Trophoblast cell (in vitro differentiated cells and primary cell): ENCODE measurements at regions not wholly inside any gene's neighbourhood (a gene's known extent, or its start where the extent isn't known, plus 50 kb on each side); places are given as distances from the start of the nearest gene placed in this dataset.

ENCODE experiments used
- DNase-seq, 2 donors: peaks; one replicate each; pipeline ENCODE4 v3.0.0-alpha.2; 2016
- H2AFZ ChIP-seq: 2 replicates; pipeline ENCODE4 v1.6.1; 2013; ENCODE audit warnings: low read length, moderate library complexity, mild to moderate bottlenecking; ENCODE audit not compliant: insufficient read depth, poor library complexity
- H2AK5ac ChIP-seq: 2 replicates; pipeline ENCODE4 v1.6.1; 2013; ENCODE audit warnings: mild to moderate bottlenecking, low read length
- H2BK120ac ChIP-seq: 2 replicates; pipeline ENCODE4 v1.6.1; 2013; ENCODE audit warnings: low read length, mild to moderate bottlenecking, moderate library complexity; ENCODE audit not compliant: insufficient read depth, poor library complexity
- H2BK12ac ChIP-seq: 2 replicates; pipeline ENCODE4 v1.6.1; 2013; ENCODE audit warnings: mild to moderate bottlenecking, low read length, moderate library complexity
- H2BK5ac ChIP-seq: 2 replicates; pipeline ENCODE4 v1.6.1; 2013; ENCODE audit warnings: low read length, low read depth, moderate library complexity, mild to moderate bottlenecking; ENCODE audit not compliant: poor library complexity
- H3K14ac ChIP-seq: 2 replicates; pipeline ENCODE4 v1.6.1; 2013; ENCODE audit warnings: mild to moderate bottlenecking, low read length
- H3K18ac ChIP-seq: 2 replicates; pipeline ENCODE4 v1.6.1; 2013; ENCODE audit warnings: mild to moderate bottlenecking, low read length
- H3K23ac ChIP-seq: 2 replicates; pipeline ENCODE4 v1.6.1; 2013; ENCODE audit warnings: low read length
- H3K27ac ChIP-seq: 2 replicates; pipeline ENCODE4 v1.5.1; 2013; ENCODE audit warnings: low read depth, mild to moderate bottlenecking, inconsistent platforms, low read length, moderate library complexity
- H3K27me3 ChIP-seq: 2 replicates; pipeline ENCODE4 v1.6.1; 2013; ENCODE audit warnings: inconsistent platforms, mild to moderate bottlenecking, low read length, moderate library complexity; ENCODE audit not compliant: insufficient read depth
- H3K36me3 ChIP-seq, 2 experiments: 1 replicate in 1 of 2; 2 replicates in 1 of 2; pipeline ENCODE4 v1.6.1; 2013; ENCODE audit warnings: low read length in 2 of 2, mild to moderate bottlenecking in 2 of 2, moderate library complexity in 1 of 2; ENCODE audit not compliant: insufficient read depth in 2 of 2, control insufficient read depth in 1 of 2
- H3K4ac ChIP-seq: 2 replicates; pipeline ENCODE4 v1.6.1; 2013; ENCODE audit warnings: low read depth, mild to moderate bottlenecking, low read length, moderate library complexity
- H3K4me1 ChIP-seq, 2 experiments: 1 replicate in 1 of 2; 2 replicates in 1 of 2; pipeline ENCODE4 v1.6.1; 2013; ENCODE audit warnings: low read length in 2 of 2, mild to moderate bottlenecking in 2 of 2, moderate library complexity in 1 of 2; ENCODE audit not compliant: insufficient read depth in 2 of 2, control insufficient read depth in 1 of 2
- H3K4me2 ChIP-seq: 2 replicates; pipeline ENCODE4 v1.6.1; 2013; ENCODE audit warnings: inconsistent platforms, mild to moderate bottlenecking, low read length, moderate library complexity
- H3K4me3 ChIP-seq: 2 replicates; pipeline ENCODE4 v1.5.1; 2013; ENCODE audit warnings: mild to moderate bottlenecking, low read depth, low read length, inconsistent platforms
- H3K79me1 ChIP-seq: one replicate; pipeline ENCODE4 v1.6.1; 2013; ENCODE audit warnings: low read length
- H3K79me2 ChIP-seq: 2 replicates; pipeline ENCODE4 v1.6.1; 2013; ENCODE audit warnings: low read length, mild to moderate bottlenecking; ENCODE audit not compliant: control insufficient read depth, insufficient read depth, poor library complexity
- H3K9ac ChIP-seq: 2 replicates; pipeline ENCODE4 v1.6.1; 2013; ENCODE audit warnings: mild to moderate bottlenecking, low read length
- H3K9me3 ChIP-seq: 2 replicates; pipeline ENCODE4 v1.6.1; 2013; ENCODE audit warnings: low read depth, mild to moderate bottlenecking, control low read depth, inconsistent platforms, low read length; ENCODE audit not compliant: insufficient read depth
- H4K12ac ChIP-seq: 2 replicates; pipeline ENCODE4 v1.6.1; 2013; ENCODE audit warnings: low read depth, mild to moderate bottlenecking, low read length, moderate library complexity
- H4K8ac ChIP-seq: 2 replicates; pipeline ENCODE4 v1.6.1; 2013; ENCODE audit warnings: low read depth, mild to moderate bottlenecking, low read length, moderate library complexity
- H4K91ac ChIP-seq: one replicate; pipeline ENCODE4 v1.6.1; 2013; ENCODE audit warnings: low read depth, mild to moderate bottlenecking, low read length, moderate library complexity
- WGBS: extraction: QIAGEN DNeasy Blood & Tissue Kit; methylation state at CpG from one replicate; pipeline ENCODE4 v1.1.7; 2013; ENCODE audit warnings: missing lambda C conversion rate; ENCODE audit not compliant: insufficient read length, insufficient coverage; ENCODE audit errors: extremely low coverage; 5-methylcytosine and 5-hydroxymethylcytosine counted together

GRCh38 chr4:110754716-110755115, 131.8 kb upstream of the PITX2 start:
- Histone ChIP-seq H2BK5ac (no peak overlapping the region), H4K91ac (no peak overlapping the region), H3K18ac (no peak overlapping the region), H3K79me2 (no peaks in the 10 kb centered on the region), H4K8ac (no peak overlapping the region), H3K4me3 (no peak overlapping the region), H3K27me3 (no peaks in the 10 kb centered on the region), H2BK12ac (no peak overlapping the region), H3K79me1 (no peaks in the 10 kb centered on the region), H3K14ac (no peak overlapping the region), H4K12ac (no peak overlapping the region), H3K4ac (no peak overlapping the region), H3K23ac (no peak overlapping the region), H2AK5ac (no peak overlapping the region), H3K9me3 (no peaks in the 10 kb centered on the region), H3K4me2 (no peak overlapping the region), H3K4me1 (no peaks in the 10 kb centered on the region), H3K27ac (no peak overlapping the region), H3K9ac (no peak overlapping the region), H2AFZ (no peak overlapping the region), H3K36me3 (no peaks in the 10 kb centered on the region), H2BK120ac (no peak overlapping the region)
- DNase-seq = no peak
- no CpG with 5 or more reads among the region's 2 CpGs for WGBS

DNA sequence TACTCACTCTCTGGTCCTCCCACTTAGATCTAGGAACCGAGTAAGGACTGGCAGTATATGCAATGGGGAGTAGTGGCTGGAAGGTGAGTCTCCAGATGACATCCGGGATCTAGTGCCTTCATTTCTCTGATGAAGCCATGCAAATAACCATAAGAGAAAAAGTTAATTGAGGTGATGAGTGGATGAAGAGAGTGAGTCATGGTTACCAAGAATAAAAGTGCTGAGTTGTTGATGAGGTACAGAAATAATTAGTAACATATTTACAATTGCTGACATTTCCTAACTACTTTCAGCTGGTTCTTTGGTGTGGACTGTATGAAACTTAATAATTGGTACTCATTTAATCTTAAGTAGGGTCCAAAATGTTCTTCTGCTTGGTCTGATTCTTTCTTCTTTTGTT, 146.7 kb upstream of the PITX2 start:
- Histone ChIP-seq H3K9me3 (no peaks in the 10 kb centered on the region), H2BK120ac (no peak overlapping the region), H3K14ac (no peak overlapping the region), H3K27ac (no peak overlapping the region), H3K4me2 (no peak overlapping the region), H3K4ac (no peak overlapping the region), H3K9ac (no peak overlapping the region), H4K12ac (no peak overlapping the region), H3K4me3 (no peak overlapping the region), H2AFZ (no peak overlapping the region), H3K79me2 (no peaks in the 10 kb centered on the region), H3K23ac (no peak overlapping the region), H3K36me3 (no peaks in the 10 kb centered on the region), H3K4me1 (no peaks in the 10 kb centered on the region), H2BK5ac (no peak overlapping the region), H3K18ac (no peak overlapping the region), H4K8ac (no peak overlapping the region), H2AK5ac (no peak overlapping the region), H3K27me3 (no peaks in the 10 kb centered on the region), H2BK12ac (no peak overlapping the region), H4K91ac (no peak overlapping the region), H3K79me1 (no peaks in the 10 kb centered on the region)
- no CpG with 5 or more reads among the region's 2 CpGs for WGBS
- no peak for DNase-seq

GRCh38 chr4:110770353-110770752, 147.5 kb upstream of the PITX2 start:
- Histone ChIP-seq H2BK5ac (no peak overlapping the region), H3K27ac (no peak overlapping the region), H4K12ac (no peak overlapping the region), H3K4me3 (no peak overlapping the region), H3K79me1 (no peaks in the 10 kb centered on the region), H2AFZ (no peak overlapping the region), H3K9ac (no peak overlapping the region), H3K23ac (no peak overlapping the region), H2BK12ac (no peak overlapping the region), H3K9me3 (no peaks in the 10 kb centered on the region), H3K27me3 (no peaks in the 10 kb centered on the region), H3K18ac (no peak overlapping the region), H3K14ac (no peak overlapping the region), H4K8ac (no peak overlapping the region), H3K36me3 (no peaks in the 10 kb centered on the region), H3K4me2 (no peak overlapping the region), H4K91ac (no peak overlapping the region), H2AK5ac (no peak overlapping the region), H3K4me1 (no peaks in the 10 kb centered on the region), H3K4ac (no peak overlapping the region), H3K79me2 (no peaks in the 10 kb centered on the region), H2BK120ac (no peak overlapping the region)
- no peak for DNase-seq
- no CpG with 5 or more reads among the region's 3 CpGs for WGBS

DNA sequence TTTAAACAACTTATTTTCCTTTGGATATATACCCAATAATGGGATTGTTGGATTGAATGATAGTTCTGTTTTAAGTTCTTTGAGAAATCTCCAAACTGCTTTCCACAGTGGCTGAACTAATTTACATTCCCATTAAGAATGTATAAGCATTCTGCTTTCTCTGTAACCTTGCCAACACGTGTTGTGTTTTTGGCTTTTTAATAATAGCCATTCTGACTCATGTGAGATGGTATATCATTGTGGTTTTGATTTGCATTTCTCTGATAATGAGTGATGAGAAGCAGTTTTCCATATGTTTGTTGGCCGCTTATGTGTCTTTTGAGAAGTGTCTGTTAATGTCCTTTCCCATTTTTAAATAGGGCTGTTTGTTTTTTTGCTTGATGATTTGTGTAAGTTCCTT, 155.6 kb upstream of the PITX2 start:
- Histone ChIP-seq H3K27me3 (no peaks in the 10 kb centered on the region), H2BK120ac (no peak overlapping the region), H3K4ac (no peak overlapping the region), H3K4me3 (no peak overlapping the region), H3K4me2 (no peak overlapping the region), H3K23ac (no peak overlapping the region), H2AK5ac (no peak overlapping the region), H4K8ac (no peak overlapping the region), H3K9me3 (no peaks in the 10 kb centered on the region), H2BK5ac (no peak overlapping the region), H2BK12ac (no peak overlapping the region), H2AFZ (no peak overlapping the region), H3K79me1 (no peaks in the 10 kb centered on the region), H3K36me3 (no peaks in the 10 kb centered on the region), H3K9ac (no peak overlapping the region), H4K91ac (no peak overlapping the region), H3K14ac (no peak overlapping the region), H3K27ac (no peak overlapping the region), H3K4me1 (no peaks in the 10 kb centered on the region), H3K18ac (no peak overlapping the region), H4K12ac (no peak overlapping the region), H3K79me2 (no peaks in the 10 kb centered on the region)
- no CpG with 5 or more reads among the region's 2 CpGs for WGBS
- no peak for DNase-seq
